ENCODE measurements at regions not wholly inside any gene's neighbourhood (a gene's known extent, or its start where the extent isn't known, plus 50 kb on each side); places are given as distances from the start of the nearest gene placed in this dataset.

DNA sequence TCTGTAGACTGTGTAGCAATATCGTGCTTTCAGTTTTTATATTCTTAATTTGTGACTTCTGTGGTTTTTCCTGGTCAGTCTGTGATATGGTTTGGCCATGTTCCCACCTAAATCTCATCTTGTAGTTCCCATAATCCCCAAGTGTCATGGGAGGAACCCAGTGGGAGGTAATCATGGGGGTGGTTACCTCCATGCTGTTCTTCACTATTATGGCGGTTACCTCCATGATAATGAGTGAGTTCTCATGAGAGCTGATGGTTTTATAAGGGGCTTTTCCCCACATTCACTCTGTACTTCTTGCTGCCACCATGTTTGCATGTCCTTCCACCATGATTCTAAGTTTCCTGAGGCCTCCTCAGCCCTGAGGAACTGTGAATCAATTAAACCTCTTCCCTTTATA is 169.8 kb downstream of the LEPR start:
- TF ChIP-seq, protein P1, sequence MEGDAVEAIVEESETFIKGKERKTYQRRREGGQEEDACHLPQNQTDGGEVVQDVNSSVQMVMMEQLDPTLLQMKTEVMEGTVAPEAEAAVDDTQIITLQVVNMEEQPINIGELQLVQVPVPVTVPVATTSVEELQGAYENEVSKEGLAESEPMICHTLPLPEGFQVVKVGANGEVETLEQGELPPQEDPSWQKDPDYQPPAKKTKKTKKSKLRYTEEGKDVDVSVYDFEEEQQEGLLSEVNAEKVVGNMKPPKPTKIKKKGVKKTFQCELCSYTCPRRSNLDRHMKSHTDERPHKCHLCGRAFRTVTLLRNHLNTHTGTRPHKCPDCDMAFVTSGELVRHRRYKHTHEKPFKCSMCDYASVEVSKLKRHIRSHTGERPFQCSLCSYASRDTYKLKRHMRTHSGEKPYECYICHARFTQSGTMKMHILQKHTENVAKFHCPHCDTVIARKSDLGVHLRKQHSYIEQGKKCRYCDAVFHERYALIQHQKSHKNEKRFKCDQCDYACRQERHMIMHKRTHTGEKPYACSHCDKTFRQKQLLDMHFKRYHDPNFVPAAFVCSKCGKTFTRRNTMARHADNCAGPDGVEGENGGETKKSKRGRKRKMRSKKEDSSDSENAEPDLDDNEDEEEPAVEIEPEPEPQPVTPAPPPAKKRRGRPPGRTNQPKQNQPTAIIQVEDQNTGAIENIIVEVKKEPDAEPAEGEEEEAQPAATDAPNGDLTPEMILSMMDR (IDR thresholded peaks at IDR 0.05; ENCODE audit: low read depth, low read length, missing input control) = no peak
- TF ChIP-seq YY1 (IDR thresholded peaks at IDR 0.05) = no peak
- TF ChIP-seq, protein P2, sequence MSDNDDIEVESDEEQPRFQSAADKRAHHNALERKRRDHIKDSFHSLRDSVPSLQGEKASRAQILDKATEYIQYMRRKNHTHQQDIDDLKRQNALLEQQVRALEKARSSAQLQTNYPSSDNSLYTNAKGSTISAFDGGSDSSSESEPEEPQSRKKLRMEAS (IDR thresholded peaks at IDR 0.05) = no peak
- TF ChIP-seq RAD21 (IDR thresholded peaks at IDR 0.05) = no peak
- TF ChIP-seq, protein P3, sequence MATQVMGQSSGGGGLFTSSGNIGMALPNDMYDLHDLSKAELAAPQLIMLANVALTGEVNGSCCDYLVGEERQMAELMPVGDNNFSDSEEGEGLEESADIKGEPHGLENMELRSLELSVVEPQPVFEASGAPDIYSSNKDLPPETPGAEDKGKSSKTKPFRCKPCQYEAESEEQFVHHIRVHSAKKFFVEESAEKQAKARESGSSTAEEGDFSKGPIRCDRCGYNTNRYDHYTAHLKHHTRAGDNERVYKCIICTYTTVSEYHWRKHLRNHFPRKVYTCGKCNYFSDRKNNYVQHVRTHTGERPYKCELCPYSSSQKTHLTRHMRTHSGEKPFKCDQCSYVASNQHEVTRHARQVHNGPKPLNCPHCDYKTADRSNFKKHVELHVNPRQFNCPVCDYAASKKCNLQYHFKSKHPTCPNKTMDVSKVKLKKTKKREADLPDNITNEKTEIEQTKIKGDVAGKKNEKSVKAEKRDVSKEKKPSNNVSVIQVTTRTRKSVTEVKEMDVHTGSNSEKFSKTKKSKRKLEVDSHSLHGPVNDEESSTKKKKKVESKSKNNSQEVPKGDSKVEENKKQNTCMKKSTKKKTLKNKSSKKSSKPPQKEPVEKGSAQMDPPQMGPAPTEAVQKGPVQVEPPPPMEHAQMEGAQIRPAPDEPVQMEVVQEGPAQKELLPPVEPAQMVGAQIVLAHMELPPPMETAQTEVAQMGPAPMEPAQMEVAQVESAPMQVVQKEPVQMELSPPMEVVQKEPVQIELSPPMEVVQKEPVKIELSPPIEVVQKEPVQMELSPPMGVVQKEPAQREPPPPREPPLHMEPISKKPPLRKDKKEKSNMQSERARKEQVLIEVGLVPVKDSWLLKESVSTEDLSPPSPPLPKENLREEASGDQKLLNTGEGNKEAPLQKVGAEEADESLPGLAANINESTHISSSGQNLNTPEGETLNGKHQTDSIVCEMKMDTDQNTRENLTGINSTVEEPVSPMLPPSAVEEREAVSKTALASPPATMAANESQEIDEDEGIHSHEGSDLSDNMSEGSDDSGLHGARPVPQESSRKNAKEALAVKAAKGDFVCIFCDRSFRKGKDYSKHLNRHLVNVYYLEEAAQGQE (IDR thresholded peaks at IDR 0.05) = no peak
- TF ChIP-seq, protein P4, sequence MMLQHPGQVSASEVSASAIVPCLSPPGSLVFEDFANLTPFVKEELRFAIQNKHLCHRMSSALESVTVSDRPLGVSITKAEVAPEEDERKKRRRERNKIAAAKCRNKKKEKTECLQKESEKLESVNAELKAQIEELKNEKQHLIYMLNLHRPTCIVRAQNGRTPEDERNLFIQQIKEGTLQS (IDR thresholded peaks at IDR 0.05) = no peak
